ENCODE measurements at regions not wholly inside any gene's neighbourhood (a gene's known extent, or its start where the extent isn't known, plus 50 kb on each side); places are given as distances from the start of the nearest gene placed in this dataset.

DNA sequence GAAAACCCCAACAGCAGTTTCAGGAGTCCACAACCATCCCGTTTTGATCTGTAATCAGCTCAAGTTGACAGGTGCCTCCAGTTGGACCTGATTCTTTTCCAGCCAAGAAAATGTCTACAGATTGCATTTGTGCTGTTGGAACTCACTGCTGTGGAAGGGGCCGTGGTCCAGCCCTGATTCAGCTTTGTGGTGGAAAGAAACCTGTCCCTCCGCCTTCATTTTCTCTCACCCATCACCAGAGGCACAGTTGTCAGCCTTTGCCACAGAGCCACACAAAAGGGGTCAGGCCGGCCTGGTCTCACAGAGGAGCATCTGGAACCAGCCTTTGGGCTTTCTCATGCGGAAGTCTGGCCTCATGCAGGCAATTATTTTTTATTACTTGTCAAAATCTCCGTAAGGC is 483.6 kb downstream of the GADD45G start:
- no peak for DNase-seq

DNA sequence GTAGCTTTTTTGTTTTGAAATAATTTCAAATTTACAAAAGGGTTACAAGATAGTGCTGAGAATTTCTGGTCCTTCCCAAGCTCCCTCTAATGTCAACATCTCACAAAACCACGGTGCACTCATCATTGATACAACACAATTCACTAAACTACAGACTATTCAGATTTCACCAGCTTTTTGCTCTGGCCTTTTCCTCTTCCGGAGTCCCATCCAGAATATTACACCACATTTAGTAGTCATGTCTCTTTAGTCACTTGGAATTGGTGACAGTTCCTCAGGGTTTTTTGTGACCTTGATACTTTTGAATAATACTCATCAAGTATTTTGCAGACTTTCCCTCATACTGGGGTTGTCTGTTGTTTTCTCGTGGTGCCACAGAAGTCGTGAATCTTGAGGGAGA is 484.0 kb downstream of the GADD45G start:
- DNase-seq, result no peak

DNA sequence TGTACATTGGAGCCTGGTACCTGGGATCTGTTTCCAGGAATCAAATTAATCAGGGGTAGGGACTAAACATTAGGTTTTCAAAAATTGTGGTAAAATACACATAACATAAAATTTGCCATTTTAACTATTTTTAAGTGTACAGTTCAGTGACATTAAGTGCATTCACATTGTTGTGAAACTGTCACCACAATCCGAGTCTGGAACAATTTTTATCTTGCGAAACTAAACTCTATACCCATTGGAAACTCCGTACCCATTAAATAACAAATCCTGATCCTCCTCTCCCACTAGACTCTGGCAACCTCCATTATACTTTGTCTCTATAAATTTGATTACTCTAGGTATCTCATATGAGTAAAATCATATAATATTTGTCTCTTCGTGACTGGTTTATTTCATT is 486.2 kb downstream of the GADD45G start:
- no peak for DNase-seq

DNA sequence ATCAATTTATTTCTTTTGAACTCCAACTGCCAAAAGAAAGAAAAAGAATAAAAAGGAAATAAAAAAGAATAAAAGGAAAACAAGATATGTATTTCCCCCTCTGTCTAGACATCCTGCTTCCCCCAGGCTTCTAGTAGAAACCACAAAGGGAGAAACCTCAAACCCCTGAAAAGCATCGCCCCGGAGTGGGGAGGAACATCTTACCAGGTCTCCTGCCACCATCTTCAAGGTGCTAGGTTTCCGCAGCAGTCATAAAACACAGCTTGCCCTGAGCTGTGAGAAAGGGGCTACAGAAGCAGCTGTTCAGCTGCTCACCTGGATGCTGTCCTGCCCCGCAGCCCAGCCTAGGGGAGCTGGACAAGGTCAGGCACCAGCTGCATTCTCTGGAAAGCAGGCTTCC is 487.7 kb downstream of the GADD45G start:
- no peak for DNase-seq

DNA sequence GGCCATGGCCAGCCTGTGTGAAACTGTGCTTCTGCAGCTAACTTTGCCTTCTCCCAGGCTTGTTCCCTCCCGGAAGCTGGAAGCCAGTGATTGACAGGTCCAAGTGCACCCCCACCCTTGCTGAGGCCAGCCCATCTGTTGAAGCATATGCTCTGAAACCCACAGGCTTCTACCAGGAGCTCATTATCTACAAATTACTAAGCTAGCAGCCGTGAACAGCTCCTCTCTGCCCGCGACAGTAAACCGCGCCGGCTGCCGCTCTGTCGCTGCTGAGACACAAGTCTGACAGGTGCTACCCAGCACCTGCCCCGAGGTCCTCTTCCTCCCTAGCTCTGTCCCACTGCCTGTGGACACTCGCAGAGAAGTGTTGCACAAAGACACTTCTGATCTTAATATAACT is 490.9 kb downstream of the GADD45G start:
- peak; percentile 66 for DNase-seq

DNA sequence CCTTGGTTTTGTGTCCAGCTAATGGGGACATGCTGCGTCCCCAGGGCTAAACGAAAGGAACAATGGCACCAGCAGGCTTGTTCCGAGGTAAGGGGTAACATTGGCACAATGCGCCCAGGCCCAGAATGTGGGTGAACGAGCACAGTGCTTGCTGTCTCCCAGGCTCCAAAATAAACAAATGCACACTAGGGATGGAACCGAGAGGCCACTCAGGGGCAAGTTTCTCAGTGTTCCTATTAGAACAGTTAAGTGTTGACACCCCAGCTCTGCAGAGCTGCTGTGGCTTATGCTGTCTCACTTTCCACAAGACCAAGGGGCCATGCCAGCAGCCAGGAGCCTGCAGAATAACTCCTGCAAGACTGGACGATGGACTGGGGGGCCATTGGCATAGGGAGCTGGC is 492.4 kb downstream of the GADD45G start:
- no peak for DNase-seq

DNA sequence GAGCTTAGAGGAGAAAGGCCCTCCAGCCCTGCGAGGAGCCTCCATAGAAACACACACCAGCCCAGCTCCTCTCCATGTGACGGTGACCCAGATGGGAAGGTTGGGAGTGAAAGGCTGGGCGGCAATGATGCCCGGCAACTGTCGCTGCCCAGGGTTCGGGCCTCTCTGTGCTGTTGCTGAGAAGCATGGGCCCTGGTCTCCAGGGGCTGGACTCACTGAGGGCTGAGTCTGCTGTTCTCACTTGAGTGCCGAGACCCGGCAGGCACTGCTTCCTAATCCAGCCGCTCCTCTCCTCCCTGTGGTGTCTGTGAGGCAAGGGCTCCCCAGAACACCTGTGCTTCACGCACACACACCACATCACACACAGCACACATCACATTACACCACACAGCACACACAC is 493.6 kb downstream of the GADD45G start:
- no peak for DNase-seq

DNA sequence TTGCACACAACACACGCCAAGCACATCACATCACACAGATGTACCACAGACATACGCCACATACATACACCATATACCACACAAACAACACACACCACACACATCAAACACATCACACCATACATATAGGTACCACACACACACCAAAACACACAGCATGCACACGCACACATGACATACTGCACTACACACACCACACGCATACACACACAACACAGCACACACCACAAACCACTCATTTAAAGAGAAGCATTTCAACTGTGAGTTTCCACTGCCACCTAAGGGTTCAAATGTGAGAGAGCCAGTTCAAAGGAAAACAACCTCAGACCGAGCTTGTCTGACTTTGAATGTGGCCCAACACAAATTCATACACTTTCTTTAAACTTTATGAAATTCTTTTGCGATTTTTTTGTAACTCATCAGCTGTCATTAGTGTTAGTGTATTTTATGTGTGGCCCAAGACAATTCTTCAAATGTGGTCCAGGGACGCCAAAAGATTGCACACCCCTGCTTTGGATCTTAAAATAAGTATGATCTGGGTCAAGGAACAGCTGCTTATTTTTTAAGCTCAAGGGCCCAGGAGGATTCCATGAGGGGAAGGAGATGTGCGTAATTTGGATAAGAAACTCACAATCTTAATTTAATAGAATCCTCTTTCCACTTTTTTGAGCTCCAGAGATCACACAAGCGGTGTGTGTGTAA is 494.6 kb downstream of the GADD45G start:
- peak; percentile 63 for DNase-seq

DNA sequence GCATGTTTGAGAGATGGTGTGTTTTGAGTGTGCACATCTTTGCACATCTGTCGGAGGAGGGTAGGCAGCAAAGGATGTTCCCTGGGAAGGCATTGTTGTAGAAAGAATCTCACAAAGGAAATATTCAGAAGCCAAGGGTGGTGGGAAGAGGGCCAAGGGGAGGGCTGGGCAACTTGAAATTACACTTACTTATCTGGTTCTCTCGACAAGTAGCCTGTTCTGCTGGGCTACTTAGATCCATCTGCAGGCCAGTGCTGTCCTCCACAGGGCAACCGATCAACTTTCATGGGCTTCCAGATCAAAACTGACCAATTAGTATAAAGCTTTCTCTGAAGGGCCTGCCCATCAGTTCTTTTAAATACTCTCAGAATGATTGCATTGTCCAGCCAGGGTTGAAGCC is 495.2 kb downstream of the GADD45G start:
- no peak for DNase-seq

DNA sequence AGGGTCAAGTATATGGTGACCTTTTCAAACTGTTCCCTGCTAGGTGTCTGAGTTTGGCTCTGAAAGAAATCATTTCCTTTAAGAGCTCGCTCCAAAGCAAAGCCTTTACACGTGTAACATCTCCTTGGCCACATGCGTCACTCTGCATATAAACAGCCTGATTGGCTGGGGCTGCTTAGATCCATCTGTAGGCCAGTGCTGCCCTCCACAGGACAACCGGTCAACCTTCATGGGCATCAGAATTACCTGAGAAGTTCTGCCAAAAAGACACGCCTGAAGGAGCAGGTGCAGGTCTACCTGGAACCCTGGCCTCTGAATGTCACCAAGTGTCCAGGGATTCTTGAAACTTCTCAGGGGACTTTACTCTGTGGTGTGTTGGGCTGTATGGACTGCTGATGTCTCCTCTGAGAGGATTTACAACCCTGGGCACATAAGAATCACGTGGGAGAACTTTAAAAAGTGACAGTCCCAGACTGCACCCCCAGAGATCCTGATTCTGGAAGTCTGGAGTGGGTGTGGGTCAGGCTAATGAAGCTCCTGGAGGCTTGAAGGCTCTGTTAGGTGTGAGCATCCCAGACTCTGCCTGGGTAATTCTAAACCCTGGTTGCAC is 497.6 kb downstream of the GADD45G start:
- peak; percentile 86 for DNase-seq

DNA sequence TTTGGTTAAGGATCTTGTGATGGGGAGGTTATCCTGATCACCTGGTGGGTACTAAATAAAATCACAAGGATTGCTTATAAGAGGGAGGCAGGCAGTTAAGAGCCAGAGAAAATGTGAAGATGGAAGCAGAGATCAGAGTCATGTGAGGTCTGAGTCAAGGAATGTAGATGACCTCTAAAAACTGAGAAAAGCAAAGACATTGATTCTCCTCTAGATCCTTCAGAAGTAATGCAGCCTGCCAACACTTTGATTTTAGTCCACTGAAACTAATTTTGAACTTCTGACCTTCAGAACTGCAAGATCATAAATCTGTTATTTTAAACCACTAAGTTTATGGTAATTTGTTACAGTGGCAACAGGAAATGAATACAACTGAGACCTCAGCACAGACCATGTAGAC is 499.0 kb downstream of the GADD45G start:
- DNase-seq, result no peak

DNA sequence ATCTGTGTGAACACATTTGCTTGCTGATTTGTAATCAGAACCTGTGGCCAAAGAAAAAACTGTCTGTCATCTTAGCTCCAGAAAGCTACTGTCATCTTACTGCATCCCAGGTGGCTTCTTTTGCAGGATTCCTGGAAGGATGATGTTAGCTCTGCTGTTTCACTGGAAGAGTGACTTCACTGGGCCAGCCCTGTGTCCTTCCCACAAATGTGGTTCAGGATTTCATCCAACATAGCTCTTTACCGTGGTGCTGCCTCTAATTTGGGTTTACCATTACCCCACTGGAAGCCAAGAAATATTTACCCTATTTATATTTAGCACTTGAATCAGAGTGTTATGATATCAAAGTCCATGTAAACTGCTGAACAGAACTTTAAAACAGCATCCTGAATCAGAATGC is 501.0 kb downstream of the GADD45G start:
- DNase-seq, result no peak

DNA sequence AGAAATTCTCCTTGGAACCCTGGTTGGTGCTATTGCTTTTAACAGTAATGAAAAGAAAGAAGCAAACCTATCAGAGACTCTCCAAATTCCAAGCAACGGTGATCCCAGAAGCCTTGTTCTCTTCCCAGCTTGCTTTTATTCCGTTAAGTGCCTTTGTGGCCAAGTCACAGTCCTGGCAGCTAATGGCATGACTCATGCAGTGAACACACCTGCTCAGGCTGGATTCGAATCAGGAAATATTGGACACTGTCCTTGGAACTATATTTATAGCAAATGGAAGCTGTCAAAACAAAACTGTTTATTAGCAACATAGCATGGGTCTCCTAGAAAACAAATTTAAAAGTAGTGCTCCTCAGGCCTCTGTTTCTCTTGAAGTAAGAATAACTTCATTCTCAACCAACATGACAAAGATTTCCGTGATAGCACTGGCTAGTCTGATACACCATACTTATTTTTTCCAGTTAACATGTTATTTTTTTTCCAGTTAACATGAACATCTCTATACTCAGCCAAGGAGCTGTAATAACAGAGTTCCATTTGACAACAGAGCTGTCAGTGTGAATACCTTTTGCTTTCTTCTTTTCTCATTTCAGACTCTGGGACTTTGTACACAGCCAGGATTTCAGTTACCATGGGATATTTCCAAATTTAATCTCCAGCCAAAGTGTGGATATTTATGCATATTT is 502.4 kb downstream of the GADD45G start:
- peak; percentile 82 for DNase-seq

DNA sequence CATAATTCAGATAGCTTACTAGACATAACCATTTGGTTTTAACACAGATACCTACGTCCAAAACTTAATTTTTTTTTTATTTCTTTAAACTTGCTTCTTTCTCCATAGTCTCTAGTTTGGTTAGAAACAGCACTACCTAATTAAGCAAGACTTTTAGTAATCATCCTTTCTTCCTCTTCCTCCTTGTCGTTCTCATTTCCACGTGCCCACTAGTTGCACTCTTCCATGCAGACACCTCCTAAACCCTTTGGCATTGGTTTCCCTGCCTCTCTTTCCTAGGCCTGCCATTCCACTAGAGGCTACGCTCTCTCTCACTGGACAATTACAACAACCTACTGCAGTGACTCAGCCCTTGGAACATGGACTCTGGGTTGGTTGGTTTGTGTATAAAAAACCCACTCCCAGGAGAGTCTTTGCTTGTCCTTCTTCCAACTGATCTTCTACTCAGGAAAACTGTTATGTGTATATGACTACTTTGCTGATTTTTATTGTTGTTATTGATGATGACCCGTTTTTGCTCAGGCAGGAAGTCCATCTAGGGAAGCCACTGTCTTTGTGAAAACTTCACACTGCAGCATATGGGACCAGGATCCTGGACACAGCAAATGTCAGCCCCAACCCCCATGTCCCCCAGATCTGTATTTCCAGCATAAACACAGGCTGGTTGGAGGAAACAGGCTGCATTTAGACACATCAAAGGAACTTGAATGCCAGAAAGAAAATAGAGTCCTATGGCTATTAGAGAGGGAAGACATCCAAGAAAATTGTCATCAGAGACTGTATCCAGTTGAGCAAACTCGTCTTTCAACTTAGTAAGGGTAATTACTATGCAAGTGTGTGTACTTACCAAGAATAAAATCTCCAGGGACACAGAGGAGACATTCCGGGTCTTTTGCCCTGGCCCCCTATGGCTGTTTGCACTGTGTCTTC is 503.2 kb downstream of the GADD45G start:
- no peak for DNase-seq

DNA sequence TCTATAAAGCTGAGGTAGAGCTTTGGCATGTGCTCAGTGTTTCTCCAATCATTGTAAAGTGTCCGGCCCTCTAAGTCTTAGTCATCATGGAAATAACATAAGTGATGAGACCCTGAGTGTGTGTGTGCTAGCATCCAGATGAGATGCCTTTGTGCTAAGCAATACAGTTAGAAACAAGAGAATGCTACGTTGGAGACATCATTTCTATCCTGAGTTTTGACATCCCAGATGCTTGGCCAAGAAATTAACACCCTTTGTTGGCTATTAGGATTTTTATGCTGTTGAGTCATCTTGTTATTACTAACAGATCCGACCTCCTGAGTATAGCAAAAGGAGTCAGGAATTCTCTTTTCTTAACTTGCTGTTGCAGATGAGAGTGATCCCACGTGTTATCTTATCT is 508.0 kb downstream of the GADD45G start:
- no peak for DNase-seq

DNA sequence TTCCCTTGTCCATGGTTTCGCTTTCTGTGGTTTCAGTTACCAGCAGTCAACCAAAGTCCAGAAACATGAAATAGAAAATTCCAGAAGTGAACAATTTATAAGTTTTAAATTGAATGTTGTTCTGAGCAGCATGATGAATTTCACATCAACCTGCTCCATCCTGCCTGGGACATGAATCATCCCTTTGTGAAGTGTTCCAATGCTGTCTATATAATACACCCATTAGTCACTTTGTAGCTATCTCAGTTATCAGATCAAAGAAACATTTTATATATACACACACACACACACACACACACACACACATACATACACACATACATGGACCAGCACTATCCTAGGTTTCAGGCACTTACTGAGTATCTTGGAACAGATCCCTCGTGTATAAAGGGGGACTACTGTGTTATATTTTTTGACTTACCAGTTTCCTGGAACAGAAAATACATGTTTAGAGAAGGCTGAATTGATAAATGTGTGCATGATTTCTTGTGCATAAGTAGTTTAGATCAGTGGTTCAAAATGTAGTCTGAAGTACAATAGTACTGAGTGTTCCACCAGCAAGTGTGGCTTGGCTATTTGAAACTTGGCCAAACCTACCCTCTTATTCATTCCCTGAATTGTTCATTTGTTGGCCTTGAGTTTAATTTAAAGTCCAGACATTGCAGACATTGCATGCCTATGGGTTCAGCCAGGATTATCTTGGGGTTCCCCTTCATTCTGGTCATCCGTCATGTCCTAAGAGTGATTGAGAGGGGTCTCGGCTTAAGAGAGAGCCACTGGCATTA is 510.0 kb downstream of the GADD45G start:
- DNase-seq, result no peak

DNA sequence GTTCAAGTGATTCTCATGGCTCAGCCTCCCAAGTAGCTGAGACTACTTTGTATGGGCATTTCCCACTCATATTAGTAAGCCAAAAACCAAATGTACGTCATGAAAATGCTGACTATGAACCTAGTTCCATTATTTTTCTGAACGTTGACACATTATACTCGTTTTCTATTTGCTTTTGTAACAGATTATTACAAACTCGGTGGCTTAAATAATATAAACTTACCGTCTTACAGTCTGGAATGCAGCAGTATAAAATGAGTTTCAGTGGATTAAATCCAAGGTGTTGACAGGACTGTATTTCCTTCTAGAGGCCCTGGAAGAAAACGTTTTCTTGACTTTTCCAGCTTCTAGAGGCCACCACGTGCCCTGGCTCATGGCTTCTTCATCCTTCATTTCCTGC is 517.0 kb downstream of the GADD45G start:
- DNase-seq, result no peak

DNA sequence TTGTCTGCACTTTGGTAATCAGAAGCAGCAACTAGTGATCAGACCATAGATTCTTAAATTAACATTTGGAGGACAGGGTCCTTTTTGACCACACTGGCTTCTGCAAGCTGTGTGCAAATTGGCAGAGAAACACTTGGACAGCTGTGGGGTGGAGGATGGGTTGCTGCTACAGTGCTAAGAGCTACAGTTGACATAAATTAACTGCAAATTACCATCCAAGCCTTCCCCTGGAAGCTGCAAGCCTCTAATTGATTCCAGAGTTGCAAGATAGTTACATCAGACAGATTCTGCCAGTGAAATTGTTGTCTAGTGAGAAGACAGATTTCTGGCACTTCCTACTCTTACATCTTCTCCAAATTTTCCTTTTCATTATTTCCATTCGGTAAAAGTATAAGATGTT is 517.7 kb downstream of the DIRAS2 start:
- peak; percentile 17 for DNase-seq

DNA sequence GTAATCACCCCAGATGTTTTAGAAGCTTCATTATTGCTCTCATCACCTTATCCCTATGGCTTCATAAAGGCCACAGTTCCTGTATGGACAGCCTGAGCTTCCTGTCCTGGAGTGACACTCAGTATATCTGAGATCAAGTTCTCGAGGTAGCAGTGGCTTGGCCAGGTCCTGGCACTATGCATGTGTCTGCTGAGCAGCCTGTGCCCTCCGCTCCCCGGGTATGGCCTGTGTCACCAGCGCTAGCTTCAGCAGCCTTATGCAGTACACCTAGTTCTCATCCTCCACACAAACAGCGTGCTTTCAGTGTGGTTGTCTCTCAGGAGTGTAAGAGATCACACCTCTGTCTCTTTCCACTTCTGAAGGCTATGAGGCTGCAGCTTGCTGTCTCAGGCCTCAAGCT is 514.7 kb downstream of the DIRAS2 start:
- no peak for DNase-seq

DNA sequence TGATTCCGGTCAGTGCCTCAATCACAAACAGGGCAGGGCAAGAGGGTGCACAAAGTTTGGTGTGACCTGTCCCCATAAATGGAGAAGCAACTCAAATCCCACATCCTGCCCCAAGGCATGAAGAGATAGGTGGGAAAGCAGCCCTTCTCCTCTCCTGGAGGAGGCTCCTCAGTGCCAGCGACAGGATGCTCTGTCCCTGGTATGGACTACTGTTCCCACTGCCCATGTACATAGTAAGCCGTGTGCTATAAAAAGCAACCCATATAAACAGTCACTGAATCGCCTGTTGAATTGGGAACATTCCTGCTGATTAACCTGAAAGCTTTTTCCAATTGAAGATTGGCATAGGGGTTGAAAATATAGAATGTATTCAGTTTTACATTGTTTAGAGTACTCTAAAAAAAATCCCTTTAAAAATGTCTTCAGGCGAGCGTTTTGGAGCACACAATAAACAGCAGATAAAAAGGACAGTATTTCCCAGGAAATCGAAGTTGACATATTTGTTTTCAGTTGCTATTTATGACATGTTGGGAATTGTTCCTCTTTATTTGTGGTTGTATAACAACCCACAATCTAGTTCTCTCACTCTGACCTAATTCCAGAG is 513.9 kb downstream of the DIRAS2 start:
- DNase-seq, result no peak

DNA sequence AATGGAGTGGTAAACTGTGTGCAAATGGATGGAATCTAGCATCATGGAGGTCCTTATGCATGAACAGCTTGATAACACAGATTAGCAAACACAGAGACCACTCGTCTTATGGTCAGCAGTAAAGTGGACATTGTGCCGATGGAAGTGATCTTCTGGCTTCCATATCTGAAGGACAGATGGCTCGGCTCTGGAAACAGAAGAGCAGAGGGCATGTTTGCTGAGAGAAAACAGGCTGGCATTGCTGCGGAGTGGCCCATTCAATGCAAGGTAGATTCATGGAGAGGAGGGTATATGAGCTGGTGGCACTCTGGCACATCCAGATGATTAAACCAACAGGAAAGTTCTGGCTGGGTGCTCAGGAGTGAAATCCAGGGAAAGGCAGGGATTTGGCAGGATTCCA is 513.2 kb downstream of the DIRAS2 start:
- no peak for DNase-seq

DNA sequence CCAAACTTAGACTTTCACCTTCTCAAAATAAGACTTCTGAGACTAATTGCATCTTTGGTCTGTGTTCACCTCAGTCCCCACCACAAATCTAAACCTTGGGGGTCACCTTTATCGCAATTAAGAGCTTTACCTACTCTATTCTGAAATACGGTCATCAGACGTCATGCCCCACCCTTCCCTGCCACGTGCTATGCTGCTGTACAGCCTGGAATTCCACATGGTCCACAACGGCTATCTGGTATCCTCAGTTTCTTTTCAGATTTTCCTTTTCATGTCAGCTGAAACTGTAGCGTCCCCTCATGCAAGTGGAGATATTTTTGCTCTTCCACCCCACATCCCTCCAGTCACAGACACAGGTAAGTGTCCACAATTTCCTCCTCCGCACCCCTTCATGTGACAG is 511.1 kb downstream of the DIRAS2 start:
- DNase-seq, result no peak
